ENCODE measurements at regions not wholly inside any gene's neighbourhood (a gene's known extent, or its start where the extent isn't known, plus 50 kb on each side); places are given as distances from the start of the nearest gene placed in this dataset.
"Not testable (repeated sequence)": the region's sequence is repeated elsewhere in the genome, so short reads cannot be mapped to it uniquely, and the experiment has no call there.

- peak; percentile 73 for DNase-seq
Measured at GRCh38 chr2:174697255-174697654, 67.0 kb downstream of the CHRNA1 start.

- no peak for DNase-seq
Measured at GRCh38 chr2:174694920-174695319, 69.4 kb downstream of the CHRNA1 start.

GRCh38 chr2:174694196-174694878, 69.9 kb downstream of the CHRNA1 start:
- no peak for DNase-seq

- DNase-seq: no peak
Measured at GRCh38 chr2:174693344-174693743, 70.9 kb downstream of the CHRNA1 start.

GRCh38 chr2:174692256-174692919, 71.9 kb downstream of the CHRNA1 start:
- DNase-seq: no peak

- no peak for DNase-seq
Measured at GRCh38 chr2:174691201-174691779, 73.0 kb downstream of the CHRNA1 start.

- DNase-seq: no peak
Measured at GRCh38 chr2:174690026-174690425, 74.2 kb downstream of the CHRNA1 start.

- DNase-seq: peak; percentile 76
Measured at GRCh38 chr2:174688079-174688478, 76.2 kb downstream of the CHRNA1 start.

- DNase-seq: no peak
Measured at GRCh38 chr2:174686430-174686829, 77.8 kb downstream of the CHRNA1 start.

- no peak for DNase-seq
Measured at GRCh38 chr2:174683392-174683759, 80.9 kb downstream of the CHRNA1 start.

- DNase-seq: peak; percentile 35
Measured at GRCh38 chr2:174682578-174683391, 81.5 kb downstream of the CHRNA1 start.

- no peak for DNase-seq
Measured at GRCh38 chr2:174682007-174682577, 82.2 kb downstream of the CHRNA1 start.

- peak; percentile 8 for DNase-seq
Measured at GRCh38 chr2:174681099-174682006, 82.9 kb downstream of the CHRNA1 start.

- no peak for DNase-seq
Measured at GRCh38 chr2:174680221-174680620, 82.6 kb upstream of the WIPF1 start.

GRCh38 chr2:174678395-174678794, 80.8 kb upstream of the WIPF1 start:
- DNase-seq: no peak

- DNase-seq: no peak
Measured at GRCh38 chr2:174675615-174676014, 78.0 kb upstream of the WIPF1 start.

- DNase-seq: no peak
Measured at GRCh38 chr2:174673876-174674275, 76.3 kb upstream of the WIPF1 start.

- no peak for DNase-seq
Measured at GRCh38 chr2:174673440-174673839, 75.8 kb upstream of the WIPF1 start.

GRCh38 chr2:174671532-174671931, 73.9 kb upstream of the WIPF1 start:
- not testable (repeated sequence) for DNase-seq

GRCh38 chr2:174670446-174670845, 72.8 kb upstream of the WIPF1 start:
- no peak for DNase-seq

- DNase-seq: no peak
Measured at GRCh38 chr2:174669336-174669735, 71.7 kb upstream of the WIPF1 start.

GRCh38 chr2:174668075-174668474, 70.5 kb upstream of the WIPF1 start:
- DNase-seq: no peak
